ENCODE measurements at regions not wholly inside any gene's neighbourhood (a gene's known extent, or its start where the extent isn't known, plus 50 kb on each side); places are given as distances from the start of the nearest gene placed in this dataset.

- no peak overlapping the region for H3K27ac ChIP-seq (ENCODE audit: insufficient read length, low read depth, low read length)
- no peak overlapping the region for H2BK20ac ChIP-seq (ENCODE audit: low read depth, low read length, poor library complexity, severe bottlenecking)
- no peak overlapping the region for H2AK5ac ChIP-seq (ENCODE audit: insufficient read length, low read length)
- Mint-ChIP-seq H3K4me3 (no peak overlapping the region), H3K27me3 (ENCODE audit: low read depth) (no peaks in the 10 kb centered on the region), H3K9me3 (peaks cover 11 to 16% of the 10 kb centered on the region in 2 experiments), H3K27ac (no peak overlapping the region), H3K36me3 (ENCODE audit: insufficient read depth in 1 of 3, low read depth in 3 of 3) (peaks cover 11 to 18% (median 16%) of the 10 kb centered on the region in 3 experiments), H3K4me1 (no peaks in the 10 kb centered on the region)
- no peaks in the 10 kb centered on the region for H3K4me1 ChIP-seq (ENCODE audit: insufficient read depth, low read length)
- H2BK12ac ChIP-seq (ENCODE audit: insufficient read length, low read depth, low read length), result no peak overlapping the region
- H3K14ac ChIP-seq (ENCODE audit: insufficient read depth, low read length), result no peak overlapping the region
- no peak overlapping the region for H3T11ph ChIP-seq (ENCODE audit: low read length)
- H4K20me1 ChIP-seq (ENCODE audit: control insufficient read depth, insufficient read depth, insufficient read length), result no peaks in the 10 kb centered on the region
- H2AFZ ChIP-seq (ENCODE audit: low read length), result no peak overlapping the region
- H3K79me1 ChIP-seq (ENCODE audit: insufficient read depth, low read depth, low read length, poor library complexity, severe bottlenecking), result peaks cover 3% of the 10 kb centered on the region
- H3K4ac ChIP-seq (ENCODE audit: low read depth, low read length), result no peak overlapping the region
- no peak overlapping the region for H3K56ac ChIP-seq (ENCODE audit: insufficient read length, low read depth, low read length)
- no peaks in the 10 kb centered on the region for H3K9me3 ChIP-seq (ENCODE audit: control insufficient read depth, low read depth, low read length)
- H2BK15ac ChIP-seq (ENCODE audit: low read depth, low read length), result no peak overlapping the region
- no peak for TF ChIP-seq CTCF (conservative IDR thresholded peaks at IDR 0.05)
- H3K23me2 ChIP-seq (ENCODE audit: insufficient read length, low read depth, low read length, poor library complexity, severe bottlenecking), result no peaks in the 10 kb centered on the region
- no peak overlapping the region for H3K9ac ChIP-seq (ENCODE audit: extremely low read depth, insufficient read length, low read length)
- H3K18ac ChIP-seq (ENCODE audit: insufficient read length, low read depth, low read length), result no peak overlapping the region
- no peaks in the 10 kb centered on the region for H3K27me3 ChIP-seq (ENCODE audit: insufficient read depth, low read length)
- no peak for DNase-seq
- no peak overlapping the region for H4K91ac ChIP-seq (ENCODE audit: insufficient read length, low read depth, low read length)
- H2BK5ac ChIP-seq (ENCODE audit: insufficient read length, low read length), result no peak overlapping the region
- H4K8ac ChIP-seq (replicated peaks; ENCODE audit: insufficient read length, low read depth, low read length), result no peak overlapping the region
- no peaks in the 10 kb centered on the region for H3K79me2 ChIP-seq (ENCODE audit: insufficient read depth, low read length)
- no peak overlapping the region for H2BK120ac ChIP-seq (ENCODE audit: low read depth, low read length, poor library complexity, severe bottlenecking)
- no peak overlapping the region for H3K4me2 ChIP-seq (ENCODE audit: insufficient read depth, insufficient read length, low read length)
- H3K23ac ChIP-seq (ENCODE audit: insufficient read length, low read depth, low read length), result no peak overlapping the region
- no peak overlapping the region for H4K5ac ChIP-seq (ENCODE audit: insufficient read length, low read depth, low read length)
Observed at GRCh38 chr13:50094615-50095293, 79.5 kb downstream of the KCNRG start.

All from H9 (cell line).